Tibial artery (tissue), 4 donors: ENCODE measurements at regions not wholly inside any gene's neighbourhood (a gene's known extent, or its start where the extent isn't known, plus 50 kb on each side); places are given as distances from the start of the nearest gene placed in this dataset.

Source experiments
- DNase-seq, 2 donors: peaks; one replicate each; pipeline ENCODE4 v3.0.0-alpha.2; 2019
- H3K27ac ChIP-seq, 2 donors: fragments of 200-600 bp; sonication (generic) in 1 of 2; 1 replicate in 1 of 2; 2 replicates in 1 of 2; pipeline ENCODE4 v1.5.1; 2018 to 2019; ENCODE audit warnings: mild to moderate bottlenecking in 1 of 2
- H3K27me3 ChIP-seq, 2 donors: fragments of 200-600 bp; sonication (generic) in 1 of 2; one replicate each; pipeline versions ENCODE4 v1.5.1 to v1.6.0; 2016 to 2019
- H3K36me3 ChIP-seq, 3 donors: fragments of 200-600 bp; sonication (generic) in 2 of 3; one replicate each; pipeline ENCODE4 v1.5.1; 2016 to 2019; ENCODE audit warnings: mild to moderate bottlenecking in 2 of 3
- H3K4me1 ChIP-seq, 4 donors: fragments of 200-600 bp; sonication (generic) in 2 of 4; 1 replicate in 3 of 4; 2 replicates in 1 of 4; pipeline ENCODE4 v1.5.1; 2016 to 2019
- H3K4me3 ChIP-seq, 2 donors: fragments of 200-600 bp; sonication (generic) in 1 of 2; 1 replicate in 1 of 2; 2 replicates in 1 of 2; pipeline ENCODE4 v1.5.1; 2018 to 2019; ENCODE audit warnings: mild to moderate bottlenecking in 2 of 2
- H3K9me3 ChIP-seq, 3 donors: fragments of 200-600 bp; sonication (generic) in 1 of 3; one replicate each; pipeline ENCODE4 v1.5.1; 2016 to 2019
- intact Hi-C: fragments of 100-400 bp; cut with DNase I; formaldehyde crosslinking; loops from one replicate; pipeline ENCODE4 v1.15.0; 2023; ENCODE audit warnings: low total_unique reads
- TF ChIP-seq, protein P1 (sequence below), 2 experiments: fragments of 200-600 bp in 1 of 2; fragments of 450-650 bp in 1 of 2; IDR thresholded peaks; one replicate each; pipeline ENCODE4 v1.5.1; 2017 to 2019; ENCODE audit warnings: antibody characterized with exemption in 2 of 2, mild to moderate bottlenecking in 1 of 2, moderate library complexity in 1 of 2

GRCh38 chr1:106793651-106794050 is 262.8 kb upstream of the PRMT6 start:
- Histone ChIP-seq H3K27me3 (no peaks in the 10 kb centered on the region), H3K36me3 (no peaks in the 10 kb centered on the region), H3K4me3 (no peak overlapping the region), H3K27ac (no peak overlapping the region), H3K4me1 (no peaks in the 10 kb centered on the region), H3K9me3 (no peaks in the 10 kb centered on the region)
- DNase-seq = no peak
- intact Hi-C loops = no loop called here
- TF ChIP-seq, protein P1, sequence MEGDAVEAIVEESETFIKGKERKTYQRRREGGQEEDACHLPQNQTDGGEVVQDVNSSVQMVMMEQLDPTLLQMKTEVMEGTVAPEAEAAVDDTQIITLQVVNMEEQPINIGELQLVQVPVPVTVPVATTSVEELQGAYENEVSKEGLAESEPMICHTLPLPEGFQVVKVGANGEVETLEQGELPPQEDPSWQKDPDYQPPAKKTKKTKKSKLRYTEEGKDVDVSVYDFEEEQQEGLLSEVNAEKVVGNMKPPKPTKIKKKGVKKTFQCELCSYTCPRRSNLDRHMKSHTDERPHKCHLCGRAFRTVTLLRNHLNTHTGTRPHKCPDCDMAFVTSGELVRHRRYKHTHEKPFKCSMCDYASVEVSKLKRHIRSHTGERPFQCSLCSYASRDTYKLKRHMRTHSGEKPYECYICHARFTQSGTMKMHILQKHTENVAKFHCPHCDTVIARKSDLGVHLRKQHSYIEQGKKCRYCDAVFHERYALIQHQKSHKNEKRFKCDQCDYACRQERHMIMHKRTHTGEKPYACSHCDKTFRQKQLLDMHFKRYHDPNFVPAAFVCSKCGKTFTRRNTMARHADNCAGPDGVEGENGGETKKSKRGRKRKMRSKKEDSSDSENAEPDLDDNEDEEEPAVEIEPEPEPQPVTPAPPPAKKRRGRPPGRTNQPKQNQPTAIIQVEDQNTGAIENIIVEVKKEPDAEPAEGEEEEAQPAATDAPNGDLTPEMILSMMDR (IDR thresholded peaks at IDR 0.05) = no peak

GRCh38 chr1:106798991-106799390 is 257.5 kb upstream of the PRMT6 start:
- H3K27ac ChIP-seq = no peak overlapping the region
- no peak overlapping the region for H3K4me3 ChIP-seq
- intact Hi-C loops = no loop called here
- TF ChIP-seq, protein P1 (IDR thresholded peaks at IDR 0.05) = no peak
- no peaks in the 10 kb centered on the region for H3K4me1 ChIP-seq
- H3K36me3 ChIP-seq = no peaks in the 10 kb centered on the region
- H3K9me3 ChIP-seq = no peaks in the 10 kb centered on the region
- no peak for DNase-seq
- no peaks in the 10 kb centered on the region for H3K27me3 ChIP-seq

DNA sequence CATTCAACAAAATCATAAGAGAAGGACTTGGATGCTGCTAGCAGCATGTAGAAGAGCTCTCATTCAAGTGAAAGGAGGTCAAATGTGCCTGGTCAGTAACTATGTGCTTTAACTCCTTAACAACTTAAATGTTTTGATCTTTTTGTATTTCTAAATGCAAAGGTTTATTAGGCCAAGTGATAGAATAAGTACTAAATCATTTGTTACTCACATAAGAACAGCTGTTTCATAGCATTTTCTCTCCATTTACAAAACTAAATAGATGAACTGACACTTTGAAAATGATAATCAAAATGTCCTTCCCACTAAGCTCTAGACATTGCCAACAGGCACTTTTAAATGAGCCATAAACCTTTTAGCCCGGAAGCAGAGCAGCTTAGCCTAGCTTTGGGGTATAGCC is 254.3 kb upstream of the PRMT6 start:
- Histone ChIP-seq H3K4me1 (no peaks in the 10 kb centered on the region), H3K27me3 (no peaks in the 10 kb centered on the region), H3K36me3 (no peaks in the 10 kb centered on the region), H3K9me3 (no peaks in the 10 kb centered on the region), H3K27ac (no peak overlapping the region), H3K4me3 (no peak overlapping the region)
- intact Hi-C loops = no loop called here
- DNase-seq = no peak
- TF ChIP-seq, protein P1 (IDR thresholded peaks at IDR 0.05) = no peak

GRCh38 chr1:106814418-106814817 is 242.1 kb upstream of the PRMT6 start:
- Histone ChIP-seq H3K27ac (no peak overlapping the region), H3K9me3 (peaks cover 0 to 2% (median 0%) of the 10 kb centered on the region in 3 donors), H3K4me1 (no peaks in the 10 kb centered on the region), H3K27me3 (no peaks in the 10 kb centered on the region), H3K36me3 (no peaks in the 10 kb centered on the region), H3K4me3 (no peak overlapping the region)
- intact Hi-C loops = no loop called here
- TF ChIP-seq, protein P1 (IDR thresholded peaks at IDR 0.05) = no peak
- DNase-seq = no peak

DNA sequence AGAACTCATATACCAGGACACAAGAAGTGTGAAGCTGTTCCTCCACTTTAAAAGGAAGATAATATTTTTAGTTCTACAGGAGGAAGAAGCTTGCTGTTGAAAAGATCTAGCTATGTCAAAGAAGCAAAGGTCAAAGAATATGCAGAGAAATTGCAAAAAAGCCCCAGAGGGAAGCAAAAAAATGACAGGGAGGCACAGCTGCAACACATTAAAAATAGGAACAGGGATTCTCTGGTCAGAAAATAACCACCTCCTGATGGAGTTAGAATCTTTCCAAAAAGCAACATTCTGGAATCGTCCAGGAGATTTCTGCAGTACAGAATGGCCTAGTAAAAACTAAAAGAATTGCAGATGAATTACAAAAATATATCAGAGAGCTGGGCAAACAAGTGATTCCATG is 238.9 kb upstream of the PRMT6 start:
- intact Hi-C loops = no loop called here
- no peak overlapping the region for H3K4me3 ChIP-seq
- DNase-seq = no peak
- no peaks in the 10 kb centered on the region for H3K9me3 ChIP-seq
- H3K36me3 ChIP-seq = no peaks in the 10 kb centered on the region
- TF ChIP-seq, protein P1 (IDR thresholded peaks at IDR 0.05) = no peak
- H3K27me3 ChIP-seq = no peaks in the 10 kb centered on the region
- H3K4me1 ChIP-seq = no peaks in the 10 kb centered on the region
- H3K27ac ChIP-seq = no peak overlapping the region

- Histone ChIP-seq H3K9me3 (peaks cover 0 to 6% (median 0%) of the 10 kb centered on the region in 3 donors), H3K4me3 (no peak overlapping the region), H3K27me3 (no peaks in the 10 kb centered on the region), H3K4me1 (no peaks in the 10 kb centered on the region), H3K36me3 (no peaks in the 10 kb centered on the region), H3K27ac (no peak overlapping the region)
- DNase-seq = no peak
- intact Hi-C loops = no loop called here
- TF ChIP-seq, protein P1 (IDR thresholded peaks at IDR 0.05) = no peak
Observed at GRCh38 chr1:106831511-106831910, 225.0 kb upstream of the PRMT6 start.
